ENCODE measurements at regions not wholly inside any gene's neighbourhood (a gene's known extent, or its start where the extent isn't known, plus 50 kb on each side); places are given as distances from the start of the nearest gene placed in this dataset.

GRCh38 chr10:8159341-8160165, 105.1 kb downstream of the GATA3 start:
- no peak for TF ChIP-seq CTCF (IDR thresholded peaks at IDR 0.05)
- TF ChIP-seq POLR2AphosphoS5 (IDR thresholded peaks at IDR 0.05): no peak
